Stimulated activated CD4-positive, alpha-beta T cell treated with anti-CD3 and anti-CD28 coated beads, Interleukin-15, amount 100 ng/mL, for 24 hours (primary cell): ENCODE measurements at regions not wholly inside any gene's neighbourhood (a gene's known extent, or its start where the extent isn't known, plus 50 kb on each side); places are given as distances from the start of the nearest gene placed in this dataset.
"Not testable (repeated sequence)": the region's sequence is repeated elsewhere in the genome, so short reads cannot be mapped to it uniquely, and the experiment has no call there.

Experiments used
- DNase-seq: peaks from one replicate; pipeline ENCODE4 v3.0.0-alpha.2; 2020

DNA sequence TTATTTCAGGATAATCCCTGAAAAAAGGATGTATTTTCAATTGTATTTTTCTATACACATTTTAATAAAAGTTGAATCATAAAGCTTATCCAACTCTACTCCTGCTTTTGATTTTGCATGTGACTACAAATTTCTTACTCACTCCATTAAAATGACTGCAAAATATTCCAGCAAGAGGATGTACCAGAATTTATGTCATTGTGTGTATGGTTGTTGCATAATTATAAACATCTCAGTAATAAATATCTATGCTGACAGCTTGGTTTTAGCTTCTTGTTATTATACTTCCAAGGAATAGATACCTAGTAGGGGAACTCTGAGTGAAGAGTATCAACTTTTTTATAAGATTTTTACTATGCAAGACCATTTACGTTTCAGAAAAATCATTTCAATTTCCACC lies 463.2 kb upstream of the RUNX1 start:
- no peak for DNase-seq

DNA sequence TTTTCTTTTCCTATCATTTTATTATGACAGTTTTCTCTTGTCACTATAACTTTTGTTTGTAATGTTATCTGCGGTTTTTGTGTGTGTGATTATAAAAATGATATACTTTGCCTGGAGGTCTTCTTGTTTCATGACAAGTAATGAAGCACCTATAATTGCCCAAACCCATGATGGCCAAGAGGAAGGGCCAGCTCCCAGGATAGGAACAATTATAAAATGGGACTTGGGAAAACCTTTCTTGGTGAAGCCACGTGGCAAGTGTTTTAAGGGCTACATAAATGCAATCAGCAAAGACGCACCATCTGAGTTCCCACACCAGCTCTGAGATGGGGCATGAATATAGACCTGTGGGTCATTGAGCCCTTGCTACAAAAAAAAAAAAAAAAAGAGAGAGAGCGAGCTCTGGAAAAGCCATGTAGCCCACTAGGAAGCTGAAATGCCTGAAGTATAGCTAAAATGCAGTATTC lies 462.6 kb upstream of the RUNX1 start:
- DNase-seq = no peak

- peak; percentile 45 for DNase-seq
These were observed 462.0 kb upstream of the RUNX1 start for GRCh38 chr21:35510957-35511695.

DNA sequence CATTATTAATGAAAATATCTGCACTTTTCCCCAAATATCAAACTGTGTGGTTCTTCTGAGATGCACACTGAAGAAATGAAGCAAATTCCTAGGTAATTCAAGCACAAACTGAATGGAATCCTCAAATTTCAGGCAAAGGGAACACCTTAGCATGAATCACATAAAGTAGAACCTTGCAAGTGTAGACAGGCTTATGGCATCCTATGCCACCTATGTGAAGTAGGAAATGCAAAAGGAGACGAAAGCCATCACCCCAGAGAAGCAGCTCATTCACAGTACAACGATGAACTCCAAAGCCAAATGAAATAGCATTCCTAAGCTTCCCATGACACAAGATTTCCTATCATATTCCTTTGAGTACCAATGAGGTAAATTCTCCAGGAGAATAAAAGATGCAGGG lies 461.2 kb upstream of the RUNX1 start:
- no peak for DNase-seq

DNA sequence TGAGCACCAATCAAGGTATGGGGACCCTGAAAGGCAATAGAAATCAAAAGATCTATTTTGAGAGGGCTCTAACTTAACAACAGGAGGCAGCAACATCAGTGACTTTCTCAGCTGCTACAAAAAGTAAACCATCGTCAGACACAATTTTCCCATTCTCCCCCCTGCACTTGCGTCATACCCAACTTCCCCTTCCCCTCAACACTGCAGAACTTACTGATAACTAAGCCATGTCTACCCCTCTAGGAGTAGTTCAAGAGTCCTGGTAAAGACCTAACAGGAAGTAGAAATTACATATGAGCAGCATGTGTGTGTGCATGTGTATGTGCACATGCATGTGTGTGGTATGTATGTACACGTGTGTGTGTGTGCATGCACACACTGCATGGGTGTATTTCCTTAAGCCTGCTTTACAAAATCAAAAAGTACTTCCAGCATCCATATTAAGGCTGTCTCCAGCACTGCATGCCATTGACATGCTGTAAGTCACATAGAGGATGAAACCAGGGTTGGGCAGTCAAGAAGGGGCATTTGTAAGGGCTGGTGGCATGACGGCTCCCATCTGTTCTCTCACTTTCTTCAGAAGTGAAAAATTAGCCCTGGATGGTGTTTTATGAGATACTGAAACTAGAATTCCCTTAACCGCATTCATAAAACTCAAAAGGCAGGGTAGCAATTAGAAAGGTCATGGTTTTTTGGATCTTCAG lies 460.1 kb upstream of the RUNX1 start:
- no peak for DNase-seq

DNA sequence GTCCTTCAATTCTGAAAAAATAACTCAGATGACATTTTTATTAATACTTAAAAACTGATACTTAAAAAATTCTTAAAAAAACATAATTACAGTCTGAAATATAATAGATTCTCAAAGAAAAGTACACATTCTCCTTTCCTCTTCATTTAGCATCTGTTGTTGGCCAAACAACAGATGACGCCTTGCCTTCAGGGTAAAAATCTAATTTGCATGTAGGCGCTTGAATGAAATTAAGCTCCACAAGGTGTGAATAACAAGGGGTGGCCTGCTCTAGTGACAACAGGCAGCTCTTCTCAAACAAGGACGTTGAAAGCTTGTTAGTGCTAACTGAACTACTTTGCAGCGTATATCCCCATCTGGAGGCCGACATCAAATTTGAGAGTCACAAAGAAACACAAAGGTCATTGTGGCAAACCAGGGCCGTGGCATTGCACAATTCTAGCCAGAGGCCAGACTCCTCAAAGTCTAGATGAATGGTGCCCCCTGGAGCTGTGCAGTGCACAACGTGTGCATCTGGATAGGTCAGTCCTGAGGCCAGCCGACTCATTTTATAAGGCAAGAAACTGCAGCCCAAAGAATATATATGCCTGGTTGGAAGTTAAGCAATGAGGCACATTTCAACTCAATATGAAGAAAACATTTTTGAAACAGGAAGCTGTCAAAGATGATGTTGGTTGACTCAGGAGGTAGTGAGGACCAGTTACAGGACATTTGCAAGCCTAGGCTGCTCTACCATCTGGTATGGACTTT lies 459.2 kb upstream of the RUNX1 start:
- DNase-seq = no peak

- no peak for DNase-seq
These were observed 458.2 kb upstream of the RUNX1 start for GRCh38 chr21:35507181-35507759.

DNA sequence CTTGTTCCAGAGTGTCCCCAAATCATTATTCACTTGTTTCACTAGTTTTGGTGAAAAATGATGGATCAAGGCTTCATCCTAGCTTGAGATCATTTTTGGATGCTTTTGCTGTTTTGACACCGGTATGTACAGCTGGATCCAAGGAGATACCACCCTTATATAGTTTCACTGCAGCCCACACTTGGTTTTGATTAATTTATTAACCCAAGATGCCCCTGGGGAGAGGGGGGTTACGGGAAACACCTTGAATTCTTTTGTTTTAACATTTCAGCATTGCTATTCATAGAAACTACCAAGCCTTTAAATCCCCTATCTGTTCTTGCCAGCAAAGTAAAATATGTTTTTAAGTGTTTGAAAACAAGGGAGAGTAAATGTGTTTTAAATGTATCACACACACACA lies 457.7 kb upstream of the RUNX1 start:
- DNase-seq = no peak

DNA sequence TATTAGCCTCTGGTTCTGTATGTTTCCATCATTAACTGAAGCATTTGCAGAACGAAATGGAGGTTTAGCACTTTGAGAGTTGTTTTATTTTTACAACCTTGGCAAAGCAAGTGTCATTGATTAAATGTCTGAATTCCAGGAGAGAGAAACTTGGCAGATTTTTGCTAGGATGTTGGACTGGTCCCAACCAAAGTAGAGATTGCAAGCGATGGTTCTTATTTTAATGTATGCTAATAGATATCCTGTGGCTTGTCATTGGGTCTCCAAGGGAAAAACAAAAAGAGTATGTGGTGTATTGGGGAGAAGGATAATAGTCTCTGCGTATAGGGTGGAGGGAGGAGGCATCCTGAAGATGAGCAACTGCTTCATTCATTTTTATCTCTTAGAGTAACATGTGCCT lies 457.2 kb upstream of the RUNX1 start:
- no peak for DNase-seq

GRCh38 chr21:35504951-35505466 lies 455.9 kb upstream of the RUNX1 start:
- no peak for DNase-seq

DNA sequence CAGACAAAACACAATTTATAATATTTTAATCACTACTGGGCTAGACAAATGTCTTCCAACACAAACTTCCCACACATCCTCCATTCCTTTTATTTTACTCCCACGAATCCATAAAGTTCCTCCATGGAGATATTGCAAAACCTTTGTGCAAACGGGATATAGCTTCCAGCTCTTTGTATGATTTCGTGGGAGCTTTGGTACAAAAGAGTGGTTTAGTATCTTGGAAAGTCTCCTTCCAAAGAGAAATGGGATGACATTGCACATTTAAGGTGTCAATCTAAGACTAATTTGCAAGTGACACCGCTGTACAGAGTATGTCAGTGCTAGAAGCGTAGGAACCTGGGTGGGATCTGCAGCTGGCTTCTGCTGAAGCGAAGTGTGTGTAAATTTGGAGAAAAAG lies 455.2 kb upstream of the RUNX1 start:
- DNase-seq = no peak

DNA sequence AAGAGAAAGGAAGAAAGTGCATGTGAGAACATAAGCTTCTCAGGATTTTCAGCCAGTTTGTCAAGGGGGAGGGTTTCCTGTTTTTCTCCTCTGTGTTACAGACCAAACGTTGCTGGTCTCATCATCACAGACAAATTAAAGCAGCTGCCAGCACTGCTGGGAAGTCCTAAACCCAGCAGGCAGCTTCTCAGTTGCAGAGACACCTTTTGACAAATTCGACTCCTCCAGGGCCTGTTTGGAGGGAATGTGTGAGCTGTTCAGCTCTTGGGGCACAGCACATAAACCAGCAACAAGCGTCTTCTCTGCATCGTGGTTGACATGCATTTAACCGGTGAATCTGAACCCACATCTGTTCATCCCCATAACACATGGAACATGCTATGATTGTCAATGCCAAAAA lies 454.6 kb upstream of the RUNX1 start:
- DNase-seq = peak; percentile 5

- DNase-seq = no peak
These were observed 453.7 kb upstream of the RUNX1 start for GRCh38 chr21:35502821-35503220.

DNA sequence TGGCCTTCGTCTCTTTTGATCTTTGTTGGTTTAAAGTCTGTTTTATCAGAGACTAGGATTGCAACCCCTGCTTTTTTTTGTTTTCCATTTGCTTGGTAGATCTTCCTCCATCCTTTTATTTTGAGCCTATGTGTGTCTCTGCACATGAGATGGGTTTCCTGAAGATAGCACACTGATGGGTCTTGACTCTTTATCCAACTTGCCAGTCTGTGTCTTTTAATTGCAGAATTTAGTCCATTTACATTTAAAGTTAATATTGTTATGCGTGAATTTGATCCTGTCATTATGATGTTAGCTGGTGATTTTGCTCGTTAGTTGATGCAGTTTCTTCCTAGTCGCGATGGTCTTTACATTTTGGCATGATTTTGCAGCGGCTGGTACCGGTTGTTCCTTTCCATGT lies 448.4 kb upstream of the RUNX1 start:
- DNase-seq = not testable (repeated sequence)

GRCh38 chr21:35491920-35492678 lies 443.0 kb upstream of the RUNX1 start:
- DNase-seq = no peak

GRCh38 chr21:35491114-35491513 lies 442.0 kb upstream of the RUNX1 start:
- no peak for DNase-seq

DNA sequence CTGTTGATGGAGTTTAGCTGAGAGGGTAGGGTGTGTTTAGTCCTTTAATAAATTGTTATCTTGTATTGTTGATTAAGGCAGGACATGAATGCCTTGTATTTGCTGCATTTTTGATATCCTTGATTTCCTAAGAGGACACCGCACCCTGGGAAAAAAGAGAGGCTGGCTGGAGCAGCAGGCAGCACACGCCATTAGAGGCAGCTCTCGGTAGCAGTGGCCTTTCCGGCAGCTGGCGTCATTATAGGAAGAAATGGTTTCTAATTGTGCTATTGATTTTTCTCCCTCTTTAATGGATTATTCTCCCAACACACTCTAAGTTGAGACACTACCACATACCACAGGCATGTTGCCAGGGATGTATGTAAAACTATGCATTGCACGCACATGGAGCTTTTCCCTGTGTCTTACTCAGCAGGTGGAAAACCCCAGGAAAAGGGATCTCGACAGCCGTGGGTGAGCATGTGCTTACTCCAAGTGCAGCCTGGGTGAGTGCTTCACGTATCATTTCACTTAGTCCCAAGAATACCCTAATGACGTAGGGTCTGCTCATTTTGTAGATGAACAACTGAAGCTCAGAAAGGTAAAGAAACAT lies 440.4 kb upstream of the RUNX1 start:
- no peak for DNase-seq

GRCh38 chr21:35488946-35489345 lies 439.8 kb upstream of the RUNX1 start:
- DNase-seq = no peak

DNA sequence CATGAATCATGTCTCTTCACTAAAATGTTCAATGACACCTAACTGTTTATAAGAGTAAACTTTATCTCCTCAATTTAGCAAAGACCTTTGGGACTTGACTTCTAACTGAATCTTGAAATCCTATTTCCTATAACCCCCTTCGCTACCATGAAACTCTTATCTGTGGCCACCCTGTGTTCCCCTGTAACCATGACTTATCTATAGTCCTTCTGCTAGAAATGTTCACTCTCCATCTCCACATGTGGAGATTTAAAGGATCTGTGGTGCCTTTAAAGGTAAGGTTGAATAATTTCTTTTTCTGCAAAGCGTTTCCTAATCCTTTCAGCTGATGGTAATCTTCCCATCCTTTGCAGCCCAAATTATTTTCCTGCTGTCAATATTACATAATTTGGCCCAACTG lies 436.3 kb upstream of the RUNX1 start:
- DNase-seq = no peak

DNA sequence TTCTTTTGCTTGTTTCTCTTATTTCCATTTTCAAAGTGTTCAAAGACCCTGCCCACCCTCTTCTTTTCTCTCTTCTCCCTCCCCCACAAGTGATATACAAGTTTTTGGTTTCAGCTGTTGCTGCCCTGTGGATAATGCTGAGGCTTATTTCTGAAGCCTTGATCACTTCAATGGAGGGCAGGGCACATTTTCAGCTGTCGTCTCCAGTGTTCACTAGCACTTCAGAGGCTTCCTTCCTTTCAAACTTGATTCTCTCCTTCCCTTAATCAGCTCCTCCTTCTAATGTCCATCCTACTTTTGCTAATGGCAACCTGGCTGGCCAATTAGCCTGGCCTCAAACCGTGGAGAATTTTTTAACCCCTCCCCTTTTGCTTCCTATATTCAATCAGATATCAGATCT lies 435.7 kb upstream of the RUNX1 start:
- no peak for DNase-seq

GRCh38 chr21:35484032-35484431 lies 434.9 kb upstream of the RUNX1 start:
- no peak for DNase-seq
